Panc1 (cell line): ENCODE measurements at regions not wholly inside any gene's neighbourhood (a gene's known extent, or its start where the extent isn't known, plus 50 kb on each side); places are given as distances from the start of the nearest gene placed in this dataset.

Source experiments
- ATAC-seq: fragments of 200-7000 bp; cut with Tn5 transposase; 2 replicates; pipeline ENCODE4 v1.9.1; 2020; ENCODE audit warnings: mild to moderate bottlenecking, moderate library complexity
- BruUV-seq: library from RNA; stranded (reverse); fragments of 400-500 nt; replicated peaks from 2 replicates; lab custom pipeline; 2021; lab: Mats Ljungman, UMichigan
- CTCF ChIA-PET: fragments of 300-600 bp; sonication (Branson Sonifier 250); formaldehyde crosslinking; loops from one replicate; lab custom pipeline; 2022; ENCODE audit warnings: antibody characterized with exemption; lab: Charles Lee
- POLR2A ChIA-PET: fragments of 300-600 bp; sonication (Branson Sonifier 250); formaldehyde crosslinking; loops from one replicate; lab custom pipeline; 2022; ENCODE audit warnings: antibody characterized with exemption; lab: Charles Lee
- DNase-seq: peaks from one replicate; pipeline ENCODE4 v3.0.0-alpha.2; 2010; ENCODE audit warnings: low read depth, low spot score
- H3K27ac ChIP-seq: 2 replicates; pipeline ENCODE4 v1.5.1; 2011; ENCODE audit warnings: mild to moderate bottlenecking, low read length, inconsistent platforms
- H3K27me3 ChIP-seq: fragments of 200-500 bp; sonication (Bioruptor generic); 2 replicates; pipeline ENCODE4 v1.6.0; 2014; ENCODE audit warnings: low read length, inconsistent platforms; ENCODE audit not compliant: control insufficient read depth, insufficient read depth
- H3K36me3 ChIP-seq: fragments of 200-500 bp; sonication (Bioruptor generic); 2 replicates; pipeline ENCODE4 v1.5.1; 2014; ENCODE audit warnings: inconsistent platforms, mild to moderate bottlenecking, low read length, moderate library complexity; ENCODE audit not compliant: control insufficient read depth, insufficient read depth
- H3K4me1 ChIP-seq: 2 replicates; pipeline ENCODE4 v1.5.1; 2011; ENCODE audit warnings: inconsistent platforms, mild to moderate bottlenecking, low read length, moderate library complexity; ENCODE audit not compliant: control insufficient read depth, insufficient read depth
- H3K4me3 ChIP-seq, 2 experiments: 2 replicates each; pipeline ENCODE4 v1.5.1; 2011 to 2012; ENCODE audit warnings: low read depth in 2 of 2, low read length in 2 of 2, mild to moderate bottlenecking in 2 of 2, inconsistent platforms in 1 of 2, moderate library complexity in 1 of 2
- H3K9me3 ChIP-seq: fragments of 200-500 bp; sonication (Bioruptor generic); 2 replicates; pipeline ENCODE4 v1.5.1; 2014; ENCODE audit warnings: low read depth, mild to moderate bottlenecking, inconsistent platforms, low read length, moderate library complexity; ENCODE audit not compliant: control insufficient read depth, insufficient read depth
- CTCF ChIP-seq: fragments of 450-650 bp; IDR thresholded peaks from 2 replicates; pipeline ENCODE4 v1.5.1; 2017; ENCODE audit warnings: mild to moderate bottlenecking
- POLR2AphosphoS5 ChIP-seq: IDR thresholded peaks from 2 replicates; pipeline ENCODE4 v1.6.1; 2012; ENCODE audit warnings: mild to moderate bottlenecking, low read depth, low read length, moderate library complexity
- REST ChIP-seq, 2 experiments: IDR thresholded peaks; 2 replicates each; pipeline ENCODE4 v1.6.1; 2011 to 2012; ENCODE audit warnings: low read depth in 2 of 2, control low read depth in 1 of 2, low read length in 1 of 2, mild to moderate bottlenecking in 1 of 2, moderate library complexity in 1 of 2; ENCODE audit not compliant: insufficient read depth in 1 of 2
- SIN3A ChIP-seq: IDR thresholded peaks from 2 replicates; pipeline ENCODE4 v1.6.1; 2012; ENCODE audit warnings: low read depth, mild to moderate bottlenecking, low read length, moderate library complexity, borderline replicate concordance; ENCODE audit not compliant: insufficient read depth
- TCF7L2 ChIP-seq: IDR thresholded peaks from 2 replicates; pipeline ENCODE4 v1.6.1; 2011; ENCODE audit warnings: mild to moderate bottlenecking, low read depth, low read length, inconsistent platforms
- in situ Hi-C: cut with HindIII; loops from 2 replicates; pipeline ENCODE4 v1.10.0; 2016; ENCODE audit warnings: low sequenced_read_pairs, low pct_unique_long_range_greater_than_20kb
- intact Hi-C: fragments of 100-400 bp; cut with micrococcal nuclease; formaldehyde crosslinking; loops from one replicate; pipeline ENCODE4 v1.10.0; 2022; ENCODE audit not compliant: unreplicated experiment

GRCh38 chr15:29377161-29377560 is 107.5 kb upstream of the NSMCE3 start:
- Histone ChIP-seq H3K27me3 (no peaks in the 10 kb centered on the region), H3K4me3 (no peak overlapping the region), H3K4me1 (no peaks in the 10 kb centered on the region), H3K36me3 (no peaks in the 10 kb centered on the region), H3K27ac (no peak overlapping the region), H3K9me3 (no peaks in the 10 kb centered on the region)
- intact Hi-C loops (no loop called here), in situ Hi-C loops (no loop called here)
- no peak for ATAC-seq
- ChIA-PET CTCF (no interaction called here), POLR2A (no interaction called here)
- BruUV-seq: no TSS peak
- no peak for TF ChIP-seq POLR2AphosphoS5
- TF ChIP-seq CTCF: no peak
- TF ChIP-seq SIN3A: no peak
- TF ChIP-seq REST (IDR thresholded peaks at IDR 0.05; ENCODE audit: insufficient read depth in 1 of 2, low read depth in 2 of 2, low read length in 1 of 2): no peak
- TF ChIP-seq TCF7L2: no peak
- DNase-seq: no peak

GRCh38 chr15:29376590-29376989 is 107.0 kb upstream of the NSMCE3 start:
- H3K9me3 ChIP-seq: no peaks in the 10 kb centered on the region
- no peaks in the 10 kb centered on the region for H3K36me3 ChIP-seq
- in situ Hi-C loops (no loop called here), intact Hi-C loops (no loop called here)
- H3K4me3 ChIP-seq: no peak overlapping the region
- no peak overlapping the region for H3K27ac ChIP-seq
- H3K27me3 ChIP-seq: no peaks in the 10 kb centered on the region
- DNase-seq: no peak
- no peak for TF ChIP-seq REST (IDR thresholded peaks at IDR 0.05; ENCODE audit: insufficient read depth in 1 of 2, low read depth in 2 of 2, low read length in 1 of 2)
- no peak for TF ChIP-seq SIN3A
- no peak for TF ChIP-seq CTCF
- no peak for TF ChIP-seq POLR2AphosphoS5
- no peak for TF ChIP-seq TCF7L2
- ATAC-seq: no peak
- ChIA-PET CTCF (no interaction called here), POLR2A (no interaction called here)
- no TSS peak for BruUV-seq
- H3K4me1 ChIP-seq: no peaks in the 10 kb centered on the region
